ENCODE measurements at regions not wholly inside any gene's neighbourhood (a gene's known extent, or its start where the extent isn't known, plus 50 kb on each side); places are given as distances from the start of the nearest gene placed in this dataset.
"Not testable (repeated sequence)": the region's sequence is repeated elsewhere in the genome, so short reads cannot be mapped to it uniquely, and the experiment has no call there.

DNA sequence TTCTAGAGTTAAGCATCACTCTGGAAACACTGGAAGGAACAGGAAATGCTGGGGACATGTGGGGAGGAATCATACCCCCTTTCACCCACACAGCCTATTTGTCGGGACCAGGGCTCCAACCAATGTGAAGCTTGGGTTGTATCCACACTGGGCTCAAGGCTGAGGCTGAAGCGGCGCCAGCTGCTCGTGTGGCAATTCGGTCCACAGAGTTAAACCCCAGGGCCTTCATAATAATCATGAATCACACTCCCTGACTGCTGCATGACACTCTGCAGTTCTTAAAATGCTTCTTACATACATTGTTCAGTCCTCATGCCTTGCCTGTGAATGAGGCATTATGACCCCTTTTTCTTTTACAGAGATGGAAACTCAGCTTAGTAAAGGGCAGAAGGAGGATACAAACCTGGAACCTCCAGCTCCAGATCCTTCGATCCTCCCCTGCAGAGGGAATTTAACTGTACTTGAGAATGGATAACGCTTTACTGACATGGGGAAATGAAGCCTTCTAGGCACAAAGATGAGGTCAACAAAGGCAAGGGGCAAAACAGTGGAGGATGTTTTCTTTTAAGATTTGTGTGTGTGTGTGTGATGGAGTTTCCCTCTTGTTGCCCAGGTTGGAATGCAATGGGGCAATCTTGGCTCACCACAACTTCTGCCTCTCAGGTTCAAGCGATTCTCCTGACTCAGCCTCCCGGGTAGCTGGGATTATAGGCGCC is 72.7 kb downstream of the SOX9 start:
- H3K9me3 Mint-ChIP-seq: no peaks in the 10 kb centered on the region
- no peaks in the 10 kb centered on the region for H3K27me3 Mint-ChIP-seq
- DNase-seq: no peak
- H3K4me1 Mint-ChIP-seq: no peaks in the 10 kb centered on the region
- no peak overlapping the region for H3K4me3 Mint-ChIP-seq
- H3K36me3 Mint-ChIP-seq: no peaks in the 10 kb centered on the region
- H3K27ac Mint-ChIP-seq: no peak overlapping the region

DNA sequence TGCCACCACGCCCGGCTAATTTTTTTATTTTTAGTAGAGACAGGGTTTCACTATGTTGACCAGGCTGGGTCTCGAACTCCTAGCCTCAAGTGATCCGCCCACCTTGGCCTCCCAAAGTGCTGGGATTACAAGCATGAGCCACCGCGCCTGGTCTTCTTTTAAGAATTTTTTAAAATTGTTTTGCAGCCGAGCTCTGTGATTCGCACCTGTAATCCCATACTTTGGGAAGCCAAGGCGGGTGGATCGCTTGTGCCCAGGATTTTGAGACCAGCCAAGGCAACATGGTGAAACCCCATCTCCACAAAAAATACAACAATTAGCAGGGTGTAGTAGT is 73.3 kb downstream of the SOX9 start:
- H3K4me1 Mint-ChIP-seq, H3K27ac Mint-ChIP-seq, H3K27me3 Mint-ChIP-seq, H3K36me3 Mint-ChIP-seq, H3K9me3 Mint-ChIP-seq, DNase-seq, H3K4me3 Mint-ChIP-seq: not testable (repeated sequence)

GRCh38 chr17:72199256-72199655 is 78.4 kb downstream of the SOX9 start:
- Mint-ChIP-seq H3K27ac (no peak overlapping the region), H3K9me3 (no peaks in the 10 kb centered on the region), H3K36me3 (no peaks in the 10 kb centered on the region), H3K4me3 (no peak overlapping the region), H3K4me1 (no peaks in the 10 kb centered on the region), H3K27me3 (peaks cover 6% of the 10 kb centered on the region)
- no peak for DNase-seq

GRCh38 chr17:72204742-72205141 is 83.9 kb downstream of the SOX9 start:
- no peaks in the 10 kb centered on the region for H3K4me1 Mint-ChIP-seq
- H3K27ac Mint-ChIP-seq: no peak overlapping the region
- H3K9me3 Mint-ChIP-seq: no peaks in the 10 kb centered on the region
- no peaks in the 10 kb centered on the region for H3K36me3 Mint-ChIP-seq
- no peak for DNase-seq
- no peak overlapping the region for H3K4me3 Mint-ChIP-seq
- peaks cover 15% of the 10 kb centered on the region for H3K27me3 Mint-ChIP-seq

GRCh38 chr17:72205357-72205756 is 84.5 kb downstream of the SOX9 start:
- no peaks in the 10 kb centered on the region for H3K4me1 Mint-ChIP-seq
- peaks cover 15% of the 10 kb centered on the region for H3K27me3 Mint-ChIP-seq
- H3K36me3 Mint-ChIP-seq: no peaks in the 10 kb centered on the region
- H3K4me3 Mint-ChIP-seq: no peak overlapping the region
- no peak overlapping the region for H3K27ac Mint-ChIP-seq
- H3K9me3 Mint-ChIP-seq: no peaks in the 10 kb centered on the region
- DNase-seq: no peak

DNA sequence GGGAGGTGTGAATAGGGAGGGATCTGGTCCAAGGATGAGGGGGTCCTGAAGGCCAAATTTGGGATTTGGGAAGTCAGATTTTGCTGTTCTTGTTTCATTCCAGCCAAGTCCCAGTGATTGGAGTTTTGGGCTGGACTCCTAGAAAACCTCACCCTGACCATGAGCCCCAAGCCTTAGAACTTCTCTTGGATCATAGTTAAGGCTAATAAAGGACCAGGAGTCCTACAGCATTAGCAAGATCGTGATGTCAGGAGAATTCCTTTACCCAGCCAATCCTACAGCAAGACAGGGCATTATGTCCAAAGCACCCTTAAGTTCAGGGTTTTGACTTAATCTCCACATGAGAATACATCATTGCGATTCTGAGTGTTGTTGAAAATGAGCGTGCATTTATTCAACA is 85.0 kb downstream of the SOX9 start:
- peaks cover 15% of the 10 kb centered on the region for H3K27me3 Mint-ChIP-seq
- no peak for DNase-seq
- H3K27ac Mint-ChIP-seq: no peak overlapping the region
- H3K9me3 Mint-ChIP-seq: no peaks in the 10 kb centered on the region
- H3K4me1 Mint-ChIP-seq: no peaks in the 10 kb centered on the region
- no peak overlapping the region for H3K4me3 Mint-ChIP-seq
- no peaks in the 10 kb centered on the region for H3K36me3 Mint-ChIP-seq

- no peak overlapping the region for H3K27ac Mint-ChIP-seq
- H3K9me3 Mint-ChIP-seq: no peaks in the 10 kb centered on the region
- no peaks in the 10 kb centered on the region for H3K36me3 Mint-ChIP-seq
- H3K4me1 Mint-ChIP-seq: no peaks in the 10 kb centered on the region
- H3K27me3 Mint-ChIP-seq: peaks cover 15% of the 10 kb centered on the region
- H3K4me3 Mint-ChIP-seq: no peak overlapping the region
- no peak for DNase-seq
These were observed 85.6 kb downstream of the SOX9 start for GRCh38 chr17:72206376-72206775.

- H3K4me1 Mint-ChIP-seq: no peaks in the 10 kb centered on the region
- no peak overlapping the region for H3K27ac Mint-ChIP-seq
- H3K4me3 Mint-ChIP-seq: no peak overlapping the region
- peaks cover 2% of the 10 kb centered on the region for H3K9me3 Mint-ChIP-seq
- peaks cover 9% of the 10 kb centered on the region for H3K27me3 Mint-ChIP-seq
- DNase-seq: no peak
- no peaks in the 10 kb centered on the region for H3K36me3 Mint-ChIP-seq
These were observed 88.0 kb downstream of the SOX9 start for GRCh38 chr17:72208832-72209231.

DNA sequence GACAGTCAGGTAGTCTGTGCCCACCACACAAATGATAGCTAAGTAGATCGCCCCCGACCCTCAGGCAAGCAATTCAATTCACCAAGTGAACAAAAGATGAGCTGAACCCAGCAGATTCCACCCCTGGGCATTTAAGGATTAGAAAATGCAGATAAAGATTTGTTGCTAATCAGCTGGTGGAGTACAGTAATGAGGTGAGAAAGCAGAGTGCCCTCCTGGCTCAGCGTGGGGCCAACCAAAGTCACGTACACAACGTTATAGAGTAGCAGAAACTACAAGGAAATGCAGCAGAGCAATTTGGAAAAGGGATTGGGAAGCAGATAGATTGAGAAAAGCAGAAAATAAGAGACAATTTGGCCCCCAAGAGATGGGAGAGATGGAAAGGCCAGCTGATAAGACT is 91.2 kb downstream of the SOX9 start:
- no peaks in the 10 kb centered on the region for H3K27me3 Mint-ChIP-seq
- no peaks in the 10 kb centered on the region for H3K36me3 Mint-ChIP-seq
- peaks cover 2% of the 10 kb centered on the region for H3K9me3 Mint-ChIP-seq
- no peak overlapping the region for H3K4me3 Mint-ChIP-seq
- no peak overlapping the region for H3K27ac Mint-ChIP-seq
- no peak for DNase-seq
- no peaks in the 10 kb centered on the region for H3K4me1 Mint-ChIP-seq

- no peak overlapping the region for H3K27ac Mint-ChIP-seq
- peaks cover 31% of the 10 kb centered on the region for H3K27me3 Mint-ChIP-seq
- no peaks in the 10 kb centered on the region for H3K4me1 Mint-ChIP-seq
- no peak overlapping the region for H3K4me3 Mint-ChIP-seq
- DNase-seq: no peak
- H3K36me3 Mint-ChIP-seq: no peaks in the 10 kb centered on the region
- peaks cover 6% of the 10 kb centered on the region for H3K9me3 Mint-ChIP-seq
These were observed 94.7 kb downstream of the SOX9 start for GRCh38 chr17:72215490-72215889.

GRCh38 chr17:72215928-72216327 is 95.1 kb downstream of the SOX9 start:
- no peaks in the 10 kb centered on the region for H3K36me3 Mint-ChIP-seq
- H3K4me1 Mint-ChIP-seq: no peaks in the 10 kb centered on the region
- peaks cover 6% of the 10 kb centered on the region for H3K9me3 Mint-ChIP-seq
- no peak for DNase-seq
- H3K27ac Mint-ChIP-seq: no peak overlapping the region
- H3K27me3 Mint-ChIP-seq: peaks cover 35% of the 10 kb centered on the region
- no peak overlapping the region for H3K4me3 Mint-ChIP-seq

DNA sequence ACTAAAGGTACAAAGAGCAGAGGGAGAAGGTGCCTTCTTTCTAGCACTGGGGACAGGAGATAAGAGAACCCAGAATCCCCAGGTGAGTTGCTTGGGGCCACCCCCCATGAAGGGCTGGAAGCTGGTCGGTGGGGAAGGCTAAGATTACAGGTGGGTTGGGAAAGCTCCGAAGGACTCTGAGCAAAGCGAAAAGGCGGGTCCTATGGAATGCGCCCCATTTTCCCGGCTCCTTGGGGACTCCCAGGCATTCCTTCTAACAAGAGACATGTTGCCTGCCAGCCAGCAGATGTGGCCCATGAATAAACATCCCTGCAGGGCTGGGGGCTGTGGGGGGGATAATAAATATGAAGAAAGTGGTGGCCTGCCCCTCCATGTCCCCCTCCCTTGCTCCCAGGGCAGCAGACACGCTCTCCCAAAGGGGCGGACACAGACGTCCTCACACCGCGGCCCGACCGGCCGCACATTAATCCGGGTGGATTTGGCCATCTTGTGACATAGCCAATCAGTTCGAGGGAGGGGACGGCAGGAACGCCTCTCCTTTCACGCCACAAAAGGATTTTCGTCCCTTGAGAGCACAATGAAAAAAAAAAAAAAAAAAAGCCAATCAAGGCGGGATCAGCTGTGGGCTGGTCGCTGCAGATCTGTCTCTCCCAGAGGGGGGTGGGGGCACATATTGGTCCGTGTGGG is 98.5 kb downstream of the SOX9 start:
- Mint-ChIP-seq H3K36me3 (no peaks in the 10 kb centered on the region), H3K4me3 (no peak overlapping the region)
- DNase-seq: no peak

DNA sequence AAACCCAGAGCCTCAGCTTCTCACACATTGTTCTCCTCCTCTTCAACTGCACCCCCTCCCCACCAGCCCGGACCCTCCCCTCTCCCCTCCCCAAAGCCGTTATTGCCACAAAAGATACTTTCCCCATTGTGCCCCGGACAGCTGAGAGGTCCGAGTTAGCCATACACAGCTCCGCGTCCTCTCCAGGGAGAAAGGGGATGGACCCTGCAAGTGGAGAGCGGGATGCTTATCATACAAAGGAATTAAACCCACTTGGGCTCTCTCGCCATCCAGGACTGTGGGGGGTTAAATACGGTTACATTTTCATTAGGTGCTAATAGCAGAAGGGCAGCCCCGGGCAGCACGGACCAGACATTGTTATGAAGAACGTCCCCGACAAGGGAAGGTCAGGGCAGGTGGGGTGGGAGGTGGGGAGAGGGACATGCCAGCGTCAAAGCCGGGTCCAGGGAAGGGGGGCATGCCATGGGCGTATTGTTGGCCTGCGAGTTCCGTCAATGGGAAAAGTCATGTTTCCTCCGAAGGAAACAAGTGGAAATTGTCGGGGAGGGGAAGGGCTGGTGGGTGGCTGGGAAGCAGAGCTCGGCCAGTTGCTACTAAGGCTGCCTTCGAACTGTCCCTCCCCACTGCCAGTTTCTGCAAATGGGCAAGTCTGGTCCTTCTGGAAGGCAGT is 99.1 kb downstream of the SOX9 start:
- Mint-ChIP-seq H3K4me3 (no peak overlapping the region), H3K9me3 (peaks cover 4% of the 10 kb centered on the region), H3K36me3 (no peaks in the 10 kb centered on the region), H3K4me1 (no peaks in the 10 kb centered on the region), H3K27me3 (peaks cover 37% of the 10 kb centered on the region), H3K27ac (no peak overlapping the region)
- DNase-seq: no peak

More for the DNA sequence above, 98.5 kb downstream of the SOX9 start:
- Mint-ChIP-seq H3K4me1 (no peaks in the 10 kb centered on the region), H3K9me3 (peaks cover 4% of the 10 kb centered on the region), H3K27me3 (peaks cover 37% of the 10 kb centered on the region), H3K27ac (no peak overlapping the region)

DNA sequence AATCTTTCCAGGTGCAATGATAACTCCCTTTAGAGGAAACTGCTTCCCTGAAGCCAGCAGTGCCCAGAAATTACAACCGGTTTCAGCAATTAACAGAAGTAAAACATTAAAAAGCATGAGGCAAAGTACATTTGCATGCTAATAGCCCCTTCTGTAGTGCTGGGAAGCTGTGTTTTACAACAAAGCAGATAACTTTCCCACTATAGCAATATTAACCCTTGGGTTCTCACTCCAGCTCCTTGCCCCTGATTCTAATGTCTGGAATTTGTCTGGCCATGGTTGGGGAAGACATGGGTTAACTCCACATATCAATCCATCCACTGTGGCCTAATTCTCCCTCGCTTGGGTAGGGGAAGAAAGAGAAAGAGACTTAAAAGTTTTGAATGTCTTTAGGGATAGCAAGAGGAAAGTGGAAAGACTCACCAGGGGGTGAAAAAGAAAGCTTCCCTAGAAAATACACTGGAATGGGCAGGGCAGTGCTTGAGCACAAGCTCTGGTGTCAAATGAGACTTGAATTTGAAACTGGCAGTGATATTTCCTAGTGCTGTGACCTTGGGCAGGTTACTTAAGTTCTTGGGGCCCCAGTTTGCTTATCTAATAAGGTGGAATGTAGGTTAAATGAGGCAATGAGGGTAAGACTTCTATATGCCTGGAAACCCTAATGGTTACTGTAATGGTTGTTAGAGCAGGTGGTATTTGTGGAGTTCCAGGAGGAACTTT is 102.0 kb downstream of the SOX9 start:
- Mint-ChIP-seq H3K4me3 (no peak overlapping the region), H3K4me1 (no peaks in the 10 kb centered on the region), H3K36me3 (no peaks in the 10 kb centered on the region), H3K27me3 (peaks cover 33% of the 10 kb centered on the region), H3K9me3 (peaks cover 9% of the 10 kb centered on the region), H3K27ac (no peak overlapping the region)
- DNase-seq: no peak

DNA sequence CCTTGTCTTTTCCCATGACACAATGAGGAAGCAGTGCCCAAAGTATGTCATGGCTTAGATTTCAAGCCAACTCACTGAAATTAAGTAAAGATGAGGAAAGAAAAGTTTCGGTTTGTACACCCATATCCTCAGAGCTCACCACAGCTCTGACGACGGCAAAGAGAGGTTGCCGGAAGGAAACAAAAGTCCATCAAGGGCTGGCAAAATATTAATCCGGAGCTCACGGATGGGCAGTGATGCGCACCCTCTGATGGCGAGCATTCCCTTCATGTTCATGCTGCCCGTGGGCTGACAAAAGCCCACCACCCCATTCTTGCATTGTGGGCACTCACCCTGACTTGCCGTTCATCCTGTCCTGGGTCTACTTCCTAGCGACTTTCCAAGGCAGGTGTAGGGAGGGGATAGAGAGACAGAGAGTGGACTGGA is 103.1 kb downstream of the SOX9 start:
- Mint-ChIP-seq H3K9me3 (peaks cover 6% of the 10 kb centered on the region), H3K27me3 (peaks cover 23% of the 10 kb centered on the region), H3K4me1 (no peaks in the 10 kb centered on the region), H3K27ac (no peak overlapping the region), H3K36me3 (no peaks in the 10 kb centered on the region), H3K4me3 (no peak overlapping the region)
- no peak for DNase-seq

All from activated naive CD8-positive, alpha-beta T cell treated with anti-CD3 and anti-CD28 coated beads for 36 hours (primary cell).